ENCODE measurements at regions not wholly inside any gene's neighbourhood (a gene's known extent, or its start where the extent isn't known, plus 50 kb on each side); places are given as distances from the start of the nearest gene placed in this dataset.

DNA sequence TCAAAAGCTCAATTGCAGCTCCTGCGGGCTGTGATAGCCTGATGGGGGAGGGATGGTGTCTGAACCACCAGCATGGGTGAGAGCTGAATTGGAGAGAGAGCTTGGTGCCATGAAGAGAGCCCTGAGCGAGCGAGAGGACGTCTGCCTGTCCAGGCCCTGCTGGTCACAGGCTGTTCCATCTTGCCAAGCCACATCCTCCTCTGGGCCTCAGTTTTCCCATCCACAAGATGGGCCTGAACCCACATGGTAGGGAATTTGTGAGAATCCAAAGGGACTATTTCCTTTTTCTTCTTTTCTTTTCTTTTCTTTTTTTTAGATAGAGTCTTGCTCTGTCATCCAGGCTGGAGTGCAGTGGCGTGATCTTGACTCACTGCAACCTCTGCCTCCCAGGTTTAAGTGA lies 276.4 kb downstream of the VRK1 start:
- TF ChIP-seq CTCF (conservative IDR thresholded peaks at IDR 0.05; ENCODE audit: control insufficient read depth, insufficient read depth, low read depth, low read length) = no peak
- no peak overlapping the region for H3K4me3 ChIP-seq (ENCODE audit: control insufficient read depth, low read depth, low read length)
- no peak for DNase-seq (ENCODE audit: low read depth)

- TF ChIP-seq CTCF (conservative IDR thresholded peaks at IDR 0.05; ENCODE audit: control insufficient read depth, insufficient read depth, low read depth, low read length) = no peak
- peak; percentile 2 for DNase-seq (ENCODE audit: low read depth)
- no peak overlapping the region for H3K4me3 ChIP-seq (ENCODE audit: control insufficient read depth, low read depth, low read length)
These were observed 277.3 kb downstream of the VRK1 start for GRCh38 chr14:97074456-97074855.

DNA sequence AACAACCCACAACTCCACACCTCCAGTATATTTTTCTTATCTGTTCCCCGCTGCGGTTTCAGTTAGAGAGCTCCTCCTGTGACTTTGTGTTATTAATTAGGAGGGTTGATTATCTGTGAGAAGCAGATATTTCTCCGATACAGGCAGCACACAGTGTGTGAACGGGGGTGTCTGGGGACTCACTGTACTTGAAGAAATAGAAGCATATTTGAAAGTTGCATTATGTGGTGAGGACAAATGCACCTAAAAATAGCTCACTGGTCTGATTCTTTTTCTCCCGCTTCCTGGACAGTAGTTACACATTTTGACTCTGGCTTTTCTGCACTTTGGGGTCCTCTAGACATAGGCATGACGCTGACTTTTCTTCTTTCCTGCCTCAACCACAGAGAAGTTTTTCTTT lies 277.7 kb downstream of the VRK1 start:
- no peak for DNase-seq (ENCODE audit: low read depth)
- no peak for TF ChIP-seq CTCF (conservative IDR thresholded peaks at IDR 0.05; ENCODE audit: control insufficient read depth, insufficient read depth, low read depth, low read length)
- H3K4me3 ChIP-seq (ENCODE audit: control insufficient read depth, low read depth, low read length) = no peak overlapping the region

DNA sequence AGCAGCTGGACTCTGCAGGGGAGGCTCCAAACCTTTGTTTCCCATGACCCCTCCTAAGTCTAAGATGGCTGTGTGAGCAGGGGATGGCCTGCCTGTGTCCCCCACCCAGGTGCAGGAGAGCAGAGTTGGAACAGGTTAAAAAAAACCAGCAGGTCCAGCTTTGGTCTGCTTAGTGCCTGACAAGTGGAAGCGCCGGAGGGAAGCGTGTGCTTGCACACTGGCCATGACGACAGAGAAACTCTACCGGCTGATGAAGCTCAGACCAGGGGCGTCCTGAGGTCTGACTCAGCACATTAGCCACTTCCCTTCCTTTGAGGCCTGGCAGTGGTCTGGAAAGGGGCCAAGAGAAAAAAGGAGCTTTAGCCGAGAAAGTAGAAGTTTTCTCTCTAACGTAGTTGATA lies 280.1 kb downstream of the VRK1 start:
- peak; percentile 62 for DNase-seq (ENCODE audit: low read depth)
- H3K4me3 ChIP-seq (ENCODE audit: control insufficient read depth, low read depth, low read length) = no peak overlapping the region
- no peak for TF ChIP-seq CTCF (conservative IDR thresholded peaks at IDR 0.05; ENCODE audit: control insufficient read depth, insufficient read depth, low read depth, low read length)

DNA sequence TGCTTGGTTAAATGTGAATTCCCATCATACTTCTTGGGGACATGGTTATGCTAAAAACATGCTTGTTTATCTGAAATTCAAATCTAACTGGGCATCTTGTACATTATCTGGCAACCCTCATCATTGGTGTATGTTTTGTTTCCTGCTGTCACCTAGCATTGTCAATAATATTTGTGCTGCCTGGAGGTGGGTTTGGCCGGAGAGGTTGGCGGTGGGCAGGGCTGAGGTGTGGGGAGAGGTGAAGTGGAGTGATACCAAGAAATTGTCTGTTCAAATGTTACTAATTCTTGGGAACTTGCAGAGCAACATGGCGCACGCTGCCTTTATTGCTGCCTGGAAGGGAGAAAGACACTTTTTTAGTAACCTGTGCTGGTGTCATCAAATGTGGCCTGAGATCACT lies 280.5 kb downstream of the VRK1 start:
- H3K4me3 ChIP-seq (ENCODE audit: control insufficient read depth, low read depth, low read length) = no peak overlapping the region

GRCh38 chr14:97080991-97081390 lies 283.8 kb downstream of the VRK1 start:
- no peak for DNase-seq (ENCODE audit: low read depth)
- TF ChIP-seq CTCF (conservative IDR thresholded peaks at IDR 0.05; ENCODE audit: control insufficient read depth, insufficient read depth, low read depth, low read length) = no peak
- no peak overlapping the region for H3K4me3 ChIP-seq (ENCODE audit: control insufficient read depth, low read depth, low read length)

More for the DNA sequence above, 280.5 kb downstream of the VRK1 start:
- no peak for TF ChIP-seq CTCF (conservative IDR thresholded peaks at IDR 0.05; ENCODE audit: control insufficient read depth, insufficient read depth, low read depth, low read length)
- no peak for DNase-seq (ENCODE audit: low read depth)

DNA sequence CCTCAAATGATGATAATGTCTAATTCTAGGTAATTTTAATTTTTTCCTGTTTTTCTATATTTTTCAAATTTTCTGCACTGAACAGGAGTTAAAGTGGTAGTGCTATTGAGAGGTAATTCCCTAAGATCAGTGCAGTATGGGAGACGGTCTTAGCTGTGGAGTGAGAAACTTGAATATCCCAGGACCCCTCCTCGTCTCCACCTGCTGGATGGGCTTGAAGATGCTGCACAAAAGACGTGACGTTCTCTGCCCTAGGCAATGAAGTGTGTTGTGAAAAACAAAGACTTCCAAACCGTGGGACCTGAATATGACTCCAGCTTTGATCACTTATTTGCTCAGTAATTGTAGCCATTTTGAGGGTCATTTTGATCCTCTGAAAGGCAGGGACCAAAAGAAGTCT lies 298.1 kb downstream of the VRK1 start:
- no peak for TF ChIP-seq CTCF (conservative IDR thresholded peaks at IDR 0.05; ENCODE audit: control insufficient read depth, insufficient read depth, low read depth, low read length)
- no peak for DNase-seq (ENCODE audit: low read depth)
- H3K4me3 ChIP-seq (ENCODE audit: control insufficient read depth, low read depth, low read length) = no peak overlapping the region

Measured in fibroblast of mammary gland (primary cell).